ENCODE measurements at regions not wholly inside any gene's neighbourhood (a gene's known extent, or its start where the extent isn't known, plus 50 kb on each side); places are given as distances from the start of the nearest gene placed in this dataset.

DNA sequence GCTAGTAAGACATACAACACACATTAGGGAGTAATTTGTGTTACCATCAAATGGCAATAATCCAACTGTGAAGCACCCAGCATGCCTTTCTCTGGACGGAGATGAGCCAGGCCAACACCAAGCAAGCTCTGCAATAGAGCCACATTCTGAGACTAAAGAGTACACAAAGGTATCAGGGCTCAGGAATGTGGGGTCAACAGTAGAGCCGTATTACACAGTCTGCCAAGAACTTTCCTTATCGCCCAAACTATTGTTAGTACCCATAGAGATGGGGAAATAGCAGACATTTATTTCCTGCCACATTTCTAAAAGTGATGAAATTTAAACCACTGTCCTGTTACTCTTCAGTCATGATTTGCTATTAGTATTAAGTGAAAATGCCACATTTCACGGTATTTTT lies 113.7 kb downstream of the BMP4 start:
- H3K27me3 Mint-ChIP-seq = no peaks in the 10 kb centered on the region
- Histone ChIP-seq H3K36me3 (replicated peaks in 1 of 2; ENCODE audit: control extremely low read depth in 1 of 2, control insufficient read depth in 1 of 2, extremely low read depth in 1 of 2, insufficient read depth in 2 of 2, low read length in 1 of 2) (no peaks in the 10 kb centered on the region), H4K20me1 (ENCODE audit: control insufficient read depth, insufficient read depth, low read length, poor library complexity, severe bottlenecking) (no peaks in the 10 kb centered on the region), H3K4me3 (ENCODE audit: control extremely low read depth in 1 of 5, extremely low read depth in 1 of 5, insufficient read depth in 1 of 5, low read depth in 2 of 5, low read length in 4 of 5) (no peak overlapping the region), H3K9me3 (ENCODE audit: control extremely low read depth in 1 of 3, control insufficient read depth in 2 of 3, insufficient read depth in 1 of 3, low read length in 2 of 3) (peaks cover 0 to 1% (median 0%) of the 10 kb centered on the region in 3 donors), H3K27me3 (replicated peaks in 1 of 4; ENCODE audit: control extremely low read depth in 1 of 4, control insufficient read depth in 3 of 4, insufficient read depth in 4 of 4, low read length in 3 of 4) (peaks cover 0 to 5% (median 0%) of the 10 kb centered on the region in 4 experiments), H2AFZ (ENCODE audit: insufficient read depth, low read depth, low read length, poor library complexity, severe bottlenecking) (no peak overlapping the region), H3K27ac (ENCODE audit: low read length in 2 of 2) (no peak overlapping the region), H3K4me2 (replicated peaks; ENCODE audit: low read depth, low read length, poor library complexity, severe bottlenecking) (no peak overlapping the region), H3K4me1 (ENCODE audit: control insufficient read depth in 2 of 2, insufficient read depth in 2 of 2, low read length in 2 of 2) (no peaks in the 10 kb centered on the region), H3K79me2 (ENCODE audit: control insufficient read depth, insufficient read depth, low read length) (no peaks in the 10 kb centered on the region), H3K9ac (ENCODE audit: low read length) (no peak overlapping the region)
- WGBS (ENCODE audit: insufficient coverage) = 67% methylated on average over 1 of the region's 4 CpGs
- H3K4me3 Mint-ChIP-seq = no peak overlapping the region
- no peaks in the 10 kb centered on the region for H3K4me1 Mint-ChIP-seq
- intact Hi-C loops (cut with micrococcal nuclease) = no loop called here
- CTCF ChIA-PET = no interaction called here
- H3K27ac Mint-ChIP-seq = no peak overlapping the region
- peaks cover 5% of the 10 kb centered on the region for H3K9me3 Mint-ChIP-seq (ENCODE audit: insufficient read depth)
- POLR2A ChIA-PET = no interaction called here
- TF ChIP-seq EZH2 (IDR thresholded peaks at IDR 0.05; ENCODE audit: borderline replicate concordance, insufficient read depth, low read depth, low read length, poor library complexity, severe bottlenecking) = no peak
- TF ChIP-seq, protein P1, sequence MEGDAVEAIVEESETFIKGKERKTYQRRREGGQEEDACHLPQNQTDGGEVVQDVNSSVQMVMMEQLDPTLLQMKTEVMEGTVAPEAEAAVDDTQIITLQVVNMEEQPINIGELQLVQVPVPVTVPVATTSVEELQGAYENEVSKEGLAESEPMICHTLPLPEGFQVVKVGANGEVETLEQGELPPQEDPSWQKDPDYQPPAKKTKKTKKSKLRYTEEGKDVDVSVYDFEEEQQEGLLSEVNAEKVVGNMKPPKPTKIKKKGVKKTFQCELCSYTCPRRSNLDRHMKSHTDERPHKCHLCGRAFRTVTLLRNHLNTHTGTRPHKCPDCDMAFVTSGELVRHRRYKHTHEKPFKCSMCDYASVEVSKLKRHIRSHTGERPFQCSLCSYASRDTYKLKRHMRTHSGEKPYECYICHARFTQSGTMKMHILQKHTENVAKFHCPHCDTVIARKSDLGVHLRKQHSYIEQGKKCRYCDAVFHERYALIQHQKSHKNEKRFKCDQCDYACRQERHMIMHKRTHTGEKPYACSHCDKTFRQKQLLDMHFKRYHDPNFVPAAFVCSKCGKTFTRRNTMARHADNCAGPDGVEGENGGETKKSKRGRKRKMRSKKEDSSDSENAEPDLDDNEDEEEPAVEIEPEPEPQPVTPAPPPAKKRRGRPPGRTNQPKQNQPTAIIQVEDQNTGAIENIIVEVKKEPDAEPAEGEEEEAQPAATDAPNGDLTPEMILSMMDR (IDR thresholded peaks at IDR 0.05) = no peak
- no peak for ATAC-seq (ENCODE audit: low read depth)
- no peak for DNase-seq

DNA sequence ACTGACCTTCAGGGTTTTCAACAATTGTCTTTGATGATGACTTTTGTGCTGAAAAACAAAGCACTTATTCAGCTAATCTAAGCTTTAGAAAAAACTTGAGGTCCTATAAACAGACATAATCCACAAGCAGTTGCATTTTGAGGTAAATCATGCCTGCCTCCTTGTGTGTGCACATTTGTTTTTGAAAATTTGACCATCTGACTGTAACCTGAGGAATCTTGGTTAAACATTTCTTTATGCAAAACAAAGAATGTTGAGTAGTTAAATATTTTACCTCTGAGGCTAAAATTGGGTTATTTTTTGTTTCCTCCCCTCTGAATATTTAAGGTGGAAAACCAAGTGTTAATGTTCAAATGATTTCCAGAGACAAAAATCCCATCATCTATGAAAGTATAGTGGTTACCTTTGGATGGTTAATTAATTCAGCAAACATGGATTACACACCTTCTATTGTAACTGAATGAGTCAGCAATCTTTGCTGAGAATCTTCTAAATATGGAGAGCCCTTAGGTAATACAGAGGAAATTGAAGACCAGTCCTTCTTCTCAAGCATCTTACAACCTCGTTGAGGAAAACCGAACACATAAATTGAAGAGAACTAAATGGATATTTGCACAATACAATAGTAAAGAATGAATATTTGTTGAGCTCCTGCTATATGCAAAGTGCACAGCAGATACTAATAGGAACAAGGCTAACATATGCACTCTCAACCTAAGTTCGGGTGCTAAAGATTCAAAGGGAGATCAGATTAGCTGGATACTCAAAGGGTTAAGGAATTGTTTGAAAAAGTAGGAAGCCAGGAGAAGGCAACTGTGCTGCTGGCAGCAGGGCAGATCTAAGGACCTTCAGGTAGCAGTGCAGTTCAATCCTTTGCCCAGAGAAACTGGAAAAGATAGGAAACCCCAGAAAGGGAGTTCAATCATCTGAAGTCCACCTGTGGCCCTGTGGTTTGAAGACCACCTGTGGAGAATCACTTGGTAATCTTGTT lies 115.2 kb downstream of the BMP4 start:
- peaks cover 1 to 9% (median 3%) of the 10 kb centered on the region in 3 donors for H3K9me3 ChIP-seq (ENCODE audit: control extremely low read depth in 1 of 3, control insufficient read depth in 2 of 3, insufficient read depth in 1 of 3, low read length in 2 of 3)
- DNase-seq (no peak), ATAC-seq (ENCODE audit: low read depth) (no peak)
- H3K4me3 ChIP-seq (ENCODE audit: control extremely low read depth in 1 of 5, extremely low read depth in 1 of 5, insufficient read depth in 1 of 5, low read depth in 2 of 5, low read length in 4 of 5) = no peak overlapping the region
- 100% methylated on average over 1 of the region's 3 CpGs for WGBS (ENCODE audit: insufficient coverage)
- H3K27ac ChIP-seq (ENCODE audit: low read length in 2 of 2) = no peak overlapping the region
- Mint-ChIP-seq H3K4me3 (no peak overlapping the region), H3K9me3 (ENCODE audit: insufficient read depth) (peaks cover 5% of the 10 kb centered on the region), H3K4me1 (no peaks in the 10 kb centered on the region), H3K27ac (no peak overlapping the region), H3K27me3 (no peaks in the 10 kb centered on the region)
- no peak overlapping the region for H2AFZ ChIP-seq (ENCODE audit: insufficient read depth, low read depth, low read length, poor library complexity, severe bottlenecking)
- H3K27me3 ChIP-seq (replicated peaks in 1 of 4; ENCODE audit: control extremely low read depth in 1 of 4, control insufficient read depth in 3 of 4, insufficient read depth in 4 of 4, low read length in 3 of 4) = peaks cover 0 to 5% (median 0%) of the 10 kb centered on the region in 4 experiments
- H3K36me3 ChIP-seq (replicated peaks in 1 of 2; ENCODE audit: control extremely low read depth in 1 of 2, control insufficient read depth in 1 of 2, extremely low read depth in 1 of 2, insufficient read depth in 2 of 2, low read length in 1 of 2) = no peaks in the 10 kb centered on the region
- ChIA-PET POLR2A (no interaction called here), CTCF (no interaction called here)
- no peak overlapping the region for H3K4me2 ChIP-seq (replicated peaks; ENCODE audit: low read depth, low read length, poor library complexity, severe bottlenecking)
- no peaks in the 10 kb centered on the region for H3K4me1 ChIP-seq (ENCODE audit: control insufficient read depth in 2 of 2, insufficient read depth in 2 of 2, low read length in 2 of 2)
- intact Hi-C loops (cut with micrococcal nuclease) = no loop called here
- H4K20me1 ChIP-seq (ENCODE audit: control insufficient read depth, insufficient read depth, low read length, poor library complexity, severe bottlenecking) = no peaks in the 10 kb centered on the region
- no peak for TF ChIP-seq EZH2 (IDR thresholded peaks at IDR 0.05; ENCODE audit: borderline replicate concordance, insufficient read depth, low read depth, low read length, poor library complexity, severe bottlenecking)
- TF ChIP-seq, protein P1 (IDR thresholded peaks at IDR 0.05) = no peak
- H3K9ac ChIP-seq (ENCODE audit: low read length) = no peak overlapping the region
- no peaks in the 10 kb centered on the region for H3K79me2 ChIP-seq (ENCODE audit: control insufficient read depth, insufficient read depth, low read length)

All from B cell (primary cell).